ENCODE measurements at regions not wholly inside any gene's neighbourhood (a gene's known extent, or its start where the extent isn't known, plus 50 kb on each side); places are given as distances from the start of the nearest gene placed in this dataset.

GRCh38 chr22:48198489-48199459 lies 1436.3 kb downstream of the TBC1D22A start:
- no peak for TF ChIP-seq CTCF (IDR thresholded peaks at IDR 0.05; ENCODE audit: insufficient read depth, low read depth, low read length, missing control alignments)
- no peak overlapping the region for H3K4me3 ChIP-seq (ENCODE audit: low read length)
- no peak for DNase-seq (ENCODE audit: low read depth)

GRCh38 chr22:48197189-48197690 lies 1434.8 kb downstream of the TBC1D22A start:
- H3K4me3 ChIP-seq (ENCODE audit: low read length): no peak overlapping the region

GRCh38 chr22:48192920-48193319 lies 1430.5 kb downstream of the TBC1D22A start:
- no peak for DNase-seq (ENCODE audit: low read depth)
- no peak overlapping the region for H3K4me3 ChIP-seq (ENCODE audit: low read length)
- TF ChIP-seq CTCF (IDR thresholded peaks at IDR 0.05; ENCODE audit: insufficient read depth, low read depth, low read length, missing control alignments): no peak

More at GRCh38 chr22:48197189-48197690, 1434.8 kb downstream of the TBC1D22A start:
- DNase-seq (ENCODE audit: low read depth): no peak
- TF ChIP-seq CTCF (IDR thresholded peaks at IDR 0.05; ENCODE audit: insufficient read depth, low read depth, low read length, missing control alignments): no peak

GRCh38 chr22:48192071-48192470 lies 1429.6 kb downstream of the TBC1D22A start:
- DNase-seq (ENCODE audit: low read depth): no peak
- no peak overlapping the region for H3K4me3 ChIP-seq (ENCODE audit: low read length)
- no peak for TF ChIP-seq CTCF (IDR thresholded peaks at IDR 0.05; ENCODE audit: insufficient read depth, low read depth, low read length, missing control alignments)

GRCh38 chr22:48188231-48188721 lies 1425.8 kb downstream of the TBC1D22A start:
- no peak for TF ChIP-seq CTCF (IDR thresholded peaks at IDR 0.05; ENCODE audit: insufficient read depth, low read depth, low read length, missing control alignments)
- no peak for DNase-seq (ENCODE audit: low read depth)
- no peak overlapping the region for H3K4me3 ChIP-seq (ENCODE audit: low read length)

GRCh38 chr22:48187356-48187755 lies 1424.9 kb downstream of the TBC1D22A start:
- TF ChIP-seq CTCF (IDR thresholded peaks at IDR 0.05; ENCODE audit: insufficient read depth, low read depth, low read length, missing control alignments): no peak
- no peak for DNase-seq (ENCODE audit: low read depth)
- H3K4me3 ChIP-seq (ENCODE audit: low read length): no peak overlapping the region

Data from epithelial cell of esophagus (primary cell).